Right lobe of liver (tissue), 6 donors: ENCODE measurements at regions not wholly inside any gene's neighbourhood (a gene's known extent, or its start where the extent isn't known, plus 50 kb on each side); places are given as distances from the start of the nearest gene placed in this dataset.

Experiments
- ATAC-seq, 4 donors: fragments of 200-7000 bp; cut with Tn5 transposase; one replicate each; pipeline ENCODE4 v1.9.1; 2020; ENCODE audit warnings: mild to moderate bottlenecking in 4 of 4, moderate library complexity in 4 of 4
- DNase-seq, 3 donors: peaks; one replicate each; pipeline ENCODE4 v3.0.0-alpha.2; 2020
- H3K27ac ChIP-seq, 3 donors: fragments of 200-600 bp; one replicate each; pipeline ENCODE4 v1.8.0; 2022
- H3K27me3 ChIP-seq, 2 donors: fragments of 200-600 bp; one replicate each; pipeline ENCODE4 v1.8.0; 2022
- H3K36me3 ChIP-seq, 4 donors: fragments of 200-600 bp; sonication (generic) in 1 of 4; one replicate each; pipeline versions ENCODE4 v1.5.1 to v1.8.0; 2017 to 2022; ENCODE audit warnings: control low read depth in 1 of 4
- H3K4me1 ChIP-seq, 4 donors: fragments of 200-600 bp; sonication (generic) in 1 of 4; one replicate each; pipeline versions ENCODE4 v1.5.1 to v1.8.0; 2017 to 2022; ENCODE audit warnings: control low read depth in 1 of 4
- H3K4me3 ChIP-seq, 3 donors: fragments of 200-600 bp; one replicate each; pipeline ENCODE4 v1.8.0; 2022
- H3K9me3 ChIP-seq, 4 donors: fragments of 200-600 bp; sonication (generic) in 1 of 4; one replicate each; pipeline versions ENCODE4 v1.5.1 to v1.8.0; 2017 to 2022; ENCODE audit warnings: control low read depth in 1 of 4
- CTCF ChIP-seq, 4 donors: fragments of 200-600 bp in 3 of 4; fragments of 450-650 bp in 1 of 4; IDR thresholded peaks; one replicate each; pipeline versions ENCODE4 v1.5.1 to v1.8.0; 2016 to 2022; ENCODE audit warnings: antibody characterized with exemption in 4 of 4, mild to moderate bottlenecking in 2 of 4
- POLR2A ChIP-seq: fragments of 450-650 bp; IDR thresholded peaks from one replicate; pipeline ENCODE4 v1.6.1; 2017; ENCODE audit warnings: antibody characterized with exemption, mild to moderate bottlenecking
- WGBS: methylation state at CpG from one replicate; pipeline ENCODE4 v1.1.6; 2018; ENCODE audit warnings: low coverage, low lambda C conversion rate; ENCODE audit not compliant: insufficient coverage; ENCODE audit errors: missing lambda C conversion rate; 5-methylcytosine and 5-hydroxymethylcytosine counted together
- intact Hi-C, 2 donors: fragments of 100-400 bp; cut with DNase I; formaldehyde crosslinking; loops; one replicate each; pipeline versions ENCODE4 v1.11.2 to v1.14.1; 2022
- donor health status: DM: no; HTN: yes; CAD: no.
- donor health status: DM: no; HTN: no; CAD: no.
- donor health status: DM: no; HTN: no; CAD: no.
- donor health status: DM: no; HTN: yes; CAD: no.
- donor health status: DM: no; HTN: yes; CAD: no.

DNA sequence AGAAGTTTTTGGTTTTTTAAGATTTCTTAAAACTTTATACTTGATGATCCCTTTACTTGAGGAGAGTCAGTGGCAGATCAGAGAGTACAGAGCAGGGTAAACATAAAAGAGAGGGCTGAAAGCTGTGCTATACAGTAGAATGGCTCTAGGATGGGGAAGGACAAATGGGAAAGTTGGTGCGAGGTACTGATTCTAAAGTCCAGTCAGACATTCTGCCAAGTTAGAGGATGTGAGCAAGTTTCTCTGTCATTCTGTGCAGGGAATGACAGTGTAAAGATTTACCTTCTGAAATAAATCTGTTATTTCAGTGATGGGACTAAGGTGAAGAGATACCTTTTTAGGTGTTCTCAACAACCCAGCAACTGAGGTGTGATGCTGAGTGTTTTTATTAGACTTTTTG is 100.1 kb upstream of the GBE1 start:
- H3K27me3 ChIP-seq = no peaks in the 10 kb centered on the region
- no peaks in the 10 kb centered on the region for H3K36me3 ChIP-seq
- ATAC-seq (peak; percentile 31 to 81 (median 48)), DNase-seq (no peak)
- WGBS = 57% methylated on average over 1 of the region's 1 CpG
- no peak for TF ChIP-seq CTCF (IDR thresholded peaks at IDR 0.05)
- no peak for TF ChIP-seq POLR2A
- intact Hi-C loops = no loop called here
- H3K4me1 ChIP-seq = no peaks in the 10 kb centered on the region
- no peak overlapping the region for H3K4me3 ChIP-seq
- no peak overlapping the region for H3K27ac ChIP-seq
- H3K9me3 ChIP-seq = no peaks in the 10 kb centered on the region

GRCh38 chr3:81859524-81859923 is 98.1 kb upstream of the GBE1 start:
- WGBS = 92% methylated on average over 1 of the region's 1 CpG
- DNase-seq = no peak
- intact Hi-C loops = no loop called here
- Histone ChIP-seq H3K36me3 (no peaks in the 10 kb centered on the region), H3K27ac (no peak overlapping the region), H3K4me1 (no peaks in the 10 kb centered on the region), H3K27me3 (no peaks in the 10 kb centered on the region), H3K4me3 (no peak overlapping the region), H3K9me3 (no peaks in the 10 kb centered on the region)
- no peak for TF ChIP-seq CTCF (IDR thresholded peaks at IDR 0.05)
- no peak for TF ChIP-seq POLR2A
- ATAC-seq = no peak

GRCh38 chr3:81853431-81853830 is 92.0 kb upstream of the GBE1 start:
- H3K27me3 ChIP-seq = no peaks in the 10 kb centered on the region
- no peaks in the 10 kb centered on the region for H3K9me3 ChIP-seq
- no peaks in the 10 kb centered on the region for H3K4me1 ChIP-seq
- 78% methylated on average over 3 of the region's 3 CpGs for WGBS
- TF ChIP-seq CTCF (IDR thresholded peaks at IDR 0.05) = no peak
- no peak for TF ChIP-seq POLR2A
- no peaks in the 10 kb centered on the region for H3K36me3 ChIP-seq
- no peak overlapping the region for H3K27ac ChIP-seq
- DNase-seq (no peak), ATAC-seq (no peak)
- intact Hi-C loops = no loop called here
- no peak overlapping the region for H3K4me3 ChIP-seq

DNA sequence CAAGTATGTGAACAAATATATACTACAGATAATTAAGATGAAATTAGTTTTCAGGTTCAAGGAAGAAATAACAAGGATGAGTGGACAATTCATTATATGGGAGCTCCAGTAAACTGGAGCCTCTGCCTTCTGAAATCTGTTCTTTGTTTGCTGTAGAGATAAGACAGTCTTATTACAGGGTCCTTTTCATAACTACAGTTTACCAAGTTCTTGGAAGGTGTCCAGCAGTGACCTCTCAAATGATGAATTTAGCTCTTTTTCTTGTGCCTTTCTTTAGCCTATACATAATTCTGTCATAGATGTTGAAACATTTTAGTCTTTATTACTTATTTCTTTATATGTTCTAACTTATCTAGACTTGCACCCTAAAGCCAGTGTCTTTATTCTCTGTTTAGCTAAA is 89.7 kb upstream of the GBE1 start:
- Histone ChIP-seq H3K4me3 (no peak overlapping the region), H3K27me3 (no peaks in the 10 kb centered on the region), H3K36me3 (no peaks in the 10 kb centered on the region), H3K27ac (no peak overlapping the region), H3K9me3 (no peaks in the 10 kb centered on the region), H3K4me1 (no peaks in the 10 kb centered on the region)
- intact Hi-C loops = no loop called here
- no peak for DNase-seq
- no peak for ATAC-seq
- TF ChIP-seq POLR2A = no peak
- no peak for TF ChIP-seq CTCF (IDR thresholded peaks at IDR 0.05)

GRCh38 chr3:81846988-81847387 is 85.5 kb upstream of the GBE1 start:
- Histone ChIP-seq H3K9me3 (no peaks in the 10 kb centered on the region), H3K27ac (no peak overlapping the region), H3K4me1 (no peaks in the 10 kb centered on the region), H3K4me3 (no peak overlapping the region), H3K27me3 (no peaks in the 10 kb centered on the region), H3K36me3 (no peaks in the 10 kb centered on the region)
- DNase-seq (no peak), ATAC-seq (peak in 3 of 4 donors; percentile 43 to 99 (median 57))
- intact Hi-C loops = no loop called here
- TF ChIP-seq CTCF (IDR thresholded peaks at IDR 0.05) (no peak), POLR2A (no peak)
- 19% methylated on average over 1 of the region's 1 CpG for WGBS
